Brain microvascular endothelial cell (primary cell): ENCODE measurements at regions not wholly inside any gene's neighbourhood (a gene's known extent, or its start where the extent isn't known, plus 50 kb on each side); places are given as distances from the start of the nearest gene placed in this dataset.

Experiments used
- DNase-seq: peaks from one replicate; pipeline ENCODE4 v3.0.0-alpha.2; 2020
- H3K27ac ChIP-seq: fragments of 250-450 bp; sonication (Bioruptor Pico); 2 replicates; pipeline ENCODE4 v1.5.1; 2020; ENCODE audit warnings: mild to moderate bottlenecking, moderate library complexity
- H3K27me3 ChIP-seq: fragments of 250-450 bp; sonication (Bioruptor Pico); replicated peaks from 2 replicates; pipeline ENCODE4 v1.5.1; 2020; ENCODE audit warnings: mild to moderate bottlenecking
- H3K36me3 ChIP-seq: fragments of 250-450 bp; sonication (Bioruptor Pico); replicated peaks from 2 replicates; pipeline ENCODE4 v1.5.1; 2020; ENCODE audit warnings: mild to moderate bottlenecking
- H3K4me3 ChIP-seq: 2 replicates; pipeline ENCODE4 v1.5.1; 2011; ENCODE audit warnings: low read depth, mild to moderate bottlenecking, control low read depth, low read length, moderate library complexity
- CTCF ChIP-seq: IDR thresholded peaks from 2 replicates; pipeline ENCODE4 v1.5.1; 2011; ENCODE audit warnings: low read depth, mild to moderate bottlenecking, moderate library complexity, low read length, control low read depth, inconsistent platforms; ENCODE audit errors: missing control alignments
- in situ Hi-C: cut with HindIII; loops from 2 replicates; pipeline ENCODE4 v1.10.0; 2017; ENCODE audit warnings: low sequenced_read_pairs, low pct_ligation_motif_present

DNA sequence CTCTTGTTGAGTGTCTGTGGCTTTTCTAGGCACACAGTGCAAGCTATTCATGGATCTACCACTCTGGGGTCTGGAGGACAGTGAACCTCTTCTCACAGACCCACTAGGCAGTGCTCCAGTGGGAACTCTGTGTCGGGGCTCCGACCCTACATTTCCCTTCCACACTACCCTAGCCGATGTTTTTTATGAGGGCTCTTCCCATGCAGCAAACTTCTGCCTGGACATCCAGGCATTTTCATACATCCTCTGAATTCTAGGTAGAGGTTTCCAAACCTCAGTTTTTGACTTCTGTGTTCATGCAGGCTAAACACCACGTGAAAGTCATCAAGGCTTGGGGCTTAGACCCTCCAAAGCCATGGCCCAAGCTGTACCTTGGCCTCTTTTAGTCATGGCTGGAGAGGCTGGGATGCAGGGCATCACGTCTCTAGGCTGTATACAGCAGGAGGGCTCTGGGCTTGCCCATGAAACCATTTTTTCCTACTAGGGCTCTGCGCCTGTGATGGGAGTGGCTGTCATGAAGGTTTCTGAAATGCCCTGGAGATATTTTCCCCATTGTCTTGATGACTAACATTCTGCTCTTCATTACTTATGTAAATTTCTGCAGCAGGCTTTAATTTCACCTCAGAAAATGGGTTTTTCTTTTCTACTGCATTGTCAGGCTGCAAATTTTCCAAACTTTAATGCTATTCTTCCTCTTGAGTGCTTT lies 249.8 kb upstream of the CPEB2 start:
- in situ Hi-C loops = no loop called here
- no peak for DNase-seq
- Histone ChIP-seq H3K36me3 (no peaks in the 10 kb centered on the region), H3K27ac (no peak overlapping the region), H3K27me3 (no peaks in the 10 kb centered on the region), H3K4me3 (no peak overlapping the region)
- TF ChIP-seq CTCF = no peak

DNA sequence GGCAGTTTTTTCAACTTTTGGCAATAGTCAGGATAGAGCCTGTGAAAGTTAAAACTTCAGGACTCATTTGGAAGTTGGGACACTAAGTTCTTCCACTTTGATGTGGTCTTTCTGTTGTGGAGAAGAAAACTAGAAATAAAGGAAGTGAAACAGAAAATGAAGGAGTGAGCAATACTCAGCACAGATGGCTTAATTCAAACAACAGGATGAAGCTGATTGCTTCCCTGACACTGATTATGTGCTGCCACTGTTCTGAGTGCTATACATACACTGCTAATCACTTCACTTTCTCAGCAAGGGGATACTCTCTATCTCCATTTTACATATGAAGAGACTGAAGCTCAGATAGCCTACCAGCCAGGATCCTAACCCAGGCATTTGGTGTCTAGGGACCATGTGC lies 235.1 kb upstream of the CPEB2 start:
- no peaks in the 10 kb centered on the region for H3K36me3 ChIP-seq
- in situ Hi-C loops = no loop called here
- H3K27me3 ChIP-seq = no peaks in the 10 kb centered on the region
- no peak overlapping the region for H3K27ac ChIP-seq
- DNase-seq = no peak
- H3K4me3 ChIP-seq = no peak overlapping the region
- no peak for TF ChIP-seq CTCF

DNA sequence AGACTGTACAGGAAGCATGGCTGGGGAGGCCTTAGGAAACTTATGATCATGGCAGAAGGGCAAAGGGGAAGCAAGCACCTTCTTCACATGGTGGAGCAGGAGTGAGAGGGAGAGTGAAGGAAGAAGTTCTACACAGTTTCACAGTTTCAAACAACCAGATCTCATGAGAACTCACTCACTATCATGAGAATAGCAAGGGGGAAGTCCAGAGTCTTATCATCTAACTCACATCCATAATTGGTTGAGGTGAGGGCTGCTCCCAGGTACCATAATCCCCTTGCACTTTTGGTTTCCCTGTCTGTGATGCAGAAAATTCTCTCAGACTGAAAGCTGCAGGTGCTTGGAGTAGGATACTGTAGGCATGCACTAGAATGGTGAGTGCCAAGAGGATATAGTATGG lies 233.8 kb upstream of the CPEB2 start:
- DNase-seq = no peak
- in situ Hi-C loops = no loop called here
- no peak for TF ChIP-seq CTCF
- Histone ChIP-seq H3K27ac (no peak overlapping the region), H3K36me3 (no peaks in the 10 kb centered on the region), H3K27me3 (no peaks in the 10 kb centered on the region), H3K4me3 (no peak overlapping the region)

GRCh38 chr4:14769993-14770392 lies 232.3 kb upstream of the CPEB2 start:
- no peaks in the 10 kb centered on the region for H3K36me3 ChIP-seq
- H3K27ac ChIP-seq = no peak overlapping the region
- no peak overlapping the region for H3K4me3 ChIP-seq
- H3K27me3 ChIP-seq = no peaks in the 10 kb centered on the region
- in situ Hi-C loops = no loop called here
- DNase-seq = no peak
- no peak for TF ChIP-seq CTCF

DNA sequence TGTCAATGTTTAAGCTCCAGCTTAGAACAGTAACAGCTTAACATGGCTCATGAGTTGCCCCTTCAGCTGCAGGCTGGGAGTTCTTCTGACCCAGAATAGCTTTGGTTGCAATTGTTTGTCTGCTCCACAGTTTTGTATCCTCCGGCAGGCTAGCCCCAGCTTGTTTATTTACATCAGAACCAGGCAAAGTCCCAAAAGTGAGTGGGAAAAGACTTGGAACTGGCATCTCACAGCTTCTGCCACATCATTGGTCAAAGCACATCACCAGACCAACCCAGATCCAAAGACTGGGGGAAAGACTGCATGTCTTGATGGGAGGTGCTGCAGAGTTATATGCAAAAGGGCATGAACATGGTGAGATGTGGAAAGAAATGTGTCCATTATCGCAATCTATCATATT lies 231.2 kb upstream of the CPEB2 start:
- in situ Hi-C loops = no loop called here
- Histone ChIP-seq H3K4me3 (no peak overlapping the region), H3K27ac (no peak overlapping the region), H3K36me3 (no peaks in the 10 kb centered on the region), H3K27me3 (no peaks in the 10 kb centered on the region)
- TF ChIP-seq CTCF = no peak
- no peak for DNase-seq
